Suprapubic skin (tissue), 3 donors: ENCODE measurements at regions not wholly inside any gene's neighbourhood (a gene's known extent, or its start where the extent isn't known, plus 50 kb on each side); places are given as distances from the start of the nearest gene placed in this dataset.

Experiments
- CTCF ChIP-seq, 2 donors: fragments of 200-600 bp in 1 of 2; fragments of 450-650 bp in 1 of 2; sonication (generic) in 1 of 2; IDR thresholded peaks; one replicate each; pipeline ENCODE4 v1.5.1; 2016 to 2019; ENCODE audit warnings: antibody characterized with exemption in 2 of 2, mild to moderate bottlenecking in 1 of 2, moderate library complexity in 1 of 2
- POLR2AphosphoS5 ChIP-seq, 3 donors: sonication (generic); formaldehyde crosslinking; IDR thresholded peaks; one replicate each; pipeline ENCODE4 v1.6.1; 2017; ENCODE audit warnings: antibody characterized with exemption in 3 of 3

GRCh38 chr15:93748710-93749109 lies 482.7 kb upstream of the MCTP2 start:
- no peak for TF ChIP-seq CTCF (IDR thresholded peaks at IDR 0.05)
- TF ChIP-seq POLR2AphosphoS5 (IDR thresholded peaks at IDR 0.05): no peak
